Activated CD8-positive, alpha-beta memory T cell treated with anti-CD3 and anti-CD28 coated beads for 48 hours (primary cell): ENCODE measurements at regions not wholly inside any gene's neighbourhood (a gene's known extent, or its start where the extent isn't known, plus 50 kb on each side); places are given as distances from the start of the nearest gene placed in this dataset.
"Not testable (repeated sequence)": the region's sequence is repeated elsewhere in the genome, so short reads cannot be mapped to it uniquely, and the experiment has no call there.

Experiments
- DNase-seq, 3 experiments: peaks; one replicate each; pipeline ENCODE4 v3.0.0-alpha.2; 2020; ENCODE audit warnings: low read depth in 2 of 3, low spot score in 2 of 3

DNA sequence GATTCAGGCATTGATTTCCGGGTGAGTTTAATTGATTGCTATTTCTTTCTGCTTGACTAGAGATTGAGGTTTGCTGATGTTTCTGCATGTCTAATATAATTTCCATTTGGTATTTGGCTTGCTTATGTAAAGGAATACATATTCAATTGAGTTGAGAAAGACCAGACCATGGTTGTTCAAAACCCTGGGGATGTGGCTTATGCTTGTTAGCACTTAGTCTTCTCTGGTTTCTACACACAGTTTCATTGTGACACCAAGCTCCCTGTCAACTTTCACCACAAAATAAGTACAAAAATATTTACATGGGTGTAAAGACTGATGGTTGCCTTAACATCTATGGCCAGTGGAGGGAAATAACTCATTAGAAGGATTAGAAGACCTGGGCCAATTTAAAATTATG lies 209.6 kb downstream of the CDH26 start:
- no peak for DNase-seq

GRCh38 chr20:60168963-60169362 lies 210.7 kb downstream of the CDH26 start:
- no peak for DNase-seq

DNA sequence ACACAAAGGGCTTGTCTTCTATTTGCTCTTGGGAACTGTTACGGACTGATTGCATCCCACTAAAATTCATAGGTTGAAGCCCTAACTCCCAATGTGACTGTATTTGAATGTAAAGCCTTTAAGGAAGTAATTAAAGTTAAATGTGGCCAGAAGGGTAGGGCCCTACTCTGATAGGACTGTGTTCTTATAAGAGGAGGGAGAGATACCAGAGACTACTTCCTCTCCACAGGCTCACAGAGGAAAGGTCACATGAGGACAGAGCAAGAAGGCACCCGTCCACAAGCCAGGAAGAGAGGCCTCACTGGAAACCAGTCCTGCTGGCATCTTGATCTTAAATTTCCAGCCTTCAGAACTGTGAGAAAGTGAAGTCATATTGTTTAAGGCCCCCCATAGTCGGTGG lies 211.9 kb downstream of the CDH26 start:
- no peak for DNase-seq

GRCh38 chr20:60171313-60171712 lies 213.1 kb downstream of the CDH26 start:
- DNase-seq = no peak

DNA sequence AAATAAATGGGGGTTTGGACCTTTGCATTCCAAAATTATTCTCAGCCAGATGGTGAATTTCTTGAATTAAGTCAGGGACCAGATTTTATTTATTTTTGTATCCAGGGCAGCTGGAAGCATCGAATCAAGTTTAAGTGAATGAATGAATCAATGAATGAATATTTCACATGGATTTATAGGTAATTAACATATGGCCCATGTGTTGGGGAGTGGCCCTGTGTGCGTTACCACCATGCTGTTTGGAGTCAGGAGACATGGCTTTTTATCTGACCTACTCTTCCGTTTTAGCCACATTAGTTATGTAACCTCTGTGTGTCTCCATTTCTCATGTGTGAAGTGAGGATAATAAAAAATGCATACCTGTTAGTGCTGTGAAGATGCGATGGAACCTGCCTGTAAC lies 213.5 kb downstream of the CDH26 start:
- DNase-seq = no peak

DNA sequence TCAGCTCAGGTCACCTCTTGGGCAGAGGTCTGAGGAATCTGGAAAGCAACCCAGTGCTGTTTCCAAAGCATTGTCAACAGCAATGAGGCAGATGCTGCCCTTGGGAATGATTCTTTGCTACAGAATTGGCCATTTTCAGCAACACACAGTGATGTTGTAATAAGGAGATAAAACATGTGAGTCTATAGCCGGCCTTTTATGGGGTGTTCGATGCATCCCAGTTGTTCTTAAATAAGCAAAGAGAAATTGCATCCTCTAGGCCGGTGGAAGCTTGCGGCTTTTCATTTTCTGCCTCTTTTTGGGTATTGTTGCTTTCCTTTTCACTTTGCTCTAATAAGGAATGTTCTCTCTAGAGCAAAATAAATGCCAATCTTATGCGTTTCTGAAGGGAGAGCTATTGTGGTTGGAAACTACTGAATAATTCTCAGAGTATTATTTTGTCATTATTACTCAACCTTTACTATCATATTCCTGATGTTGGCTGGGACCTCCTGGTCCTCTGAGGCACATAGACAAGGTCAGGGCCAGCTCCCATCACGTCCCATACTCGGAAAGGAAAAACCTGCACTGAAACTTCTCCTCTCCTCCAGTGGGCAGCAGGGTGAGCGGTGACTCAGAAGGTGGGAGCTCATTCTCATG lies 214.2 kb downstream of the CDH26 start:
- DNase-seq = no peak

DNA sequence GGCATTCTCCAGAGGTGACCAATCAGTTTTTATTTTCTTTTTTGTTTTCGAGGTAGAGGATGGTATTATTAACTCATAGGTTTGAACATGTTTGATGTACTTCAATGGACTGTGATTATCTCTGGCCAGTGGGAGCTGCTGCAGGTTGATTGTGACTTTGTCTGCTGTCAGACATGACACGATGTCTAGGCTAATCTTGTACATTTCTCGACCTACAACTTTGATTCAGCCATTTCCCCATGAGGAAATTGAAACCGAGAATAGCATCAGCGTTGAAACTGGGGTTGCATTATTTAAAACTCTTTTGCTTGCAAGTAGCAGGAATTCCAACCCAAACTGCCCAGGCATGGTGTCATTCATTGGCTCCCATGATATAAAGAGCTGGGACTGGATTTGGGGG lies 218.9 kb downstream of the CDH26 start:
- no peak for DNase-seq

- DNase-seq = no peak
These were observed 222.8 kb downstream of the CDH26 start for GRCh38 chr20:60180986-60181385.

- no peak for DNase-seq
These were observed 228.2 kb downstream of the CDH26 start for GRCh38 chr20:60186412-60186811.

GRCh38 chr20:60187683-60188082 lies 229.5 kb downstream of the CDH26 start:
- DNase-seq = no peak

DNA sequence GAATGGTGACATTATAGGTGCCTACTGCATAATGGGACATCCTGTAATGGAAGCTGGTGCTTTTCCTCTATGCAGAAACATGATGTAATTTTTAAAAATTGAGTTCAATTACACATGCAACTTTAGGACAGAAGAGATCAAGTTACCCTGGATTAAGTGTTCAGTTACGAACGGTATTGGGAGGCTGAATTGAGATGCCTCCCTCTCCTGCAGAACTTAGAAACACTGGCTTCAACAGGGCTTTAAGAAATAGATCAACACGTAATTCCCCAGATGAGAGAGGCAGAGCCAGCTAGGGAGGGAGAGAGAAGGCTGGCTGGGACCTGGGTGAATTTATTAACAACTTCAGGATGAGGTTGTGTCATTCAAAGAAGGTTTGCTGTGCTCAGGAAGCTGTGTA lies 232.8 kb downstream of the CDH26 start:
- no peak for DNase-seq

DNA sequence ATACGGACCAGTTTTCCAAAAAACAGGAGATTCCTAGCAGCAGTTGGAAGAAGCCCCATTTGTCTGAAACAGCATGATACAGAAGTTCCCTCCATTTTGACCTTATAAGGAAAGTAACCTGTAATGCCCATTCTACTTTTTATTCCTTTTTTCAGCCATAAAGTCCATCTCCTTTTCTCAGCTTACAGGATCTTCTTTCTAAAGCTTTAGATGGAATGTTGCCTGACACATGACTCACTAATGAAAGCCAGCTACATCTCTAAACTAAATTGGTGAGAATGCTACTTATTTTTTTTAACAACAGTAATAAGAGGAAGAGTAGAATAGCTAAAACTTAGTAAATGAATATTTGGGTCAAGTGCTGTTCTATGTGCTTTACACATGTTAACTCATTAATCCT lies 234.1 kb downstream of the CDH26 start:
- DNase-seq = no peak

DNA sequence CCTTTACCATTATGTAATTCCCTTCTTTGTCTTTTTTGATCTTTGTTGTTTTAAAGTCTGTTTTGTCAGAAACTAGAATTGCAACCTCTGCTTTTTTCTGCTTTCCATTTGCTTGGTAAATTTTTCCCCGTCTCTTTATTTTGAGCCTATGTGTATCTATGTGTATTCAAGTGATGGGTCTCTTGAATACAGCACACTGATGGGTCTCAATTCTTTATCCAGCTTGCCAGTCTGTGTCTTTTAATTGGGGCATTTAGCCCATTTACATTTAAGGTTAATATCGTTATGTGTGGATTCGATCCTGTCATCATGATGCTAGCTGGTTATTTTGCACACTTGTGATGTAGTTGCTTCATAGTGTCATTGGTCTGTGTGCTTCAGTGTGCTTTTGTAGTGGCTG lies 240.9 kb downstream of the CDH26 start:
- DNase-seq = not testable (repeated sequence)

DNA sequence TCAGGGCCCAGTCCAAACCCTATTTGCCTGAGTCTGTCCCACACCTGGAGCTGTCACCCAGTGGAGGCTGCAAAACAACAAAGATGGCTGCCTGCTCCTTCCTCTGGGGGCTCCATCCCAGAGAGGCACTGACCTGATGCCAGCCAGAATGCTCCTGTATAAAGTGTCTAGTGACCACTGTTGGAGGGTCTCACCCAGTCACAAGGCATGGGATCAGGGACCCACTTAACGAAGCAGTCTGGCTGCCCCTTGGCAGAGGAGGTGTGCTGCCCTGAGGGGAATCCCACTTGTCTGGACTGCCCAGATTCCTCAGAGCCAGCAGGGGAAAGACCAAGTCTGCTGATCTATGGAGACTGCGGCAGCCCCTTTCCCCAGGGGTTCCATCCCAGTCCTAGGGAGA lies 241.6 kb downstream of the CDH26 start:
- DNase-seq = no peak

DNA sequence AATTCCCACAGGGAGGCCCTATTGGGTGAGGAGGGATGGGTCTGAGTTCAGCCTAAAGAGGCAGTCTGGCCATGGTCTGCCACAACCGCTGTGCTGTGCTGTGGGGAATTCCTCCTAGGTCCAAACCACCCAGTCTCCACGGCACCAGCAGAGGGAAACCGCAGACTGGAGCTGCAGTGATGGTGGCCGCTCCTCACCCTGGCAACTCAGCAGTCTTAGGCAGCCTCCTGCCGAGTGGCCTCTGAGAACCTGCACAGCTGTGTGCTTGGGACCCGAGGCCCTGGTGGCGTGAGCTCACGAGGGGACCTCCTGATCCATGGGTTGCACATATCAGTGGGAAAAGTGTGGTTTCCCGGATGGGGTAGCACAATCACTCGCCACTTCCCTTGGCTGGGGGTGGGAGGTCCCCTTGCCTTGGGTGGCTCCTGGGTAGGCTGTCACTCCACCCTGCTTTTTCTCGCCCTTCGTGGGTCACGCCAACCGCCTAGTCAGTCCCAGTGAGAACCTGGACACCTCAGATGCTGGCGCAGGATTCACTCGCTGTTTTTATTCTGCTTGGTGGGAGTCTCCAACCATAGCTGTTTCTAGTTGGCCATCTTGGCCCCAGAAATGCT lies 242.2 kb downstream of the CDH26 start:
- DNase-seq = no peak

DNA sequence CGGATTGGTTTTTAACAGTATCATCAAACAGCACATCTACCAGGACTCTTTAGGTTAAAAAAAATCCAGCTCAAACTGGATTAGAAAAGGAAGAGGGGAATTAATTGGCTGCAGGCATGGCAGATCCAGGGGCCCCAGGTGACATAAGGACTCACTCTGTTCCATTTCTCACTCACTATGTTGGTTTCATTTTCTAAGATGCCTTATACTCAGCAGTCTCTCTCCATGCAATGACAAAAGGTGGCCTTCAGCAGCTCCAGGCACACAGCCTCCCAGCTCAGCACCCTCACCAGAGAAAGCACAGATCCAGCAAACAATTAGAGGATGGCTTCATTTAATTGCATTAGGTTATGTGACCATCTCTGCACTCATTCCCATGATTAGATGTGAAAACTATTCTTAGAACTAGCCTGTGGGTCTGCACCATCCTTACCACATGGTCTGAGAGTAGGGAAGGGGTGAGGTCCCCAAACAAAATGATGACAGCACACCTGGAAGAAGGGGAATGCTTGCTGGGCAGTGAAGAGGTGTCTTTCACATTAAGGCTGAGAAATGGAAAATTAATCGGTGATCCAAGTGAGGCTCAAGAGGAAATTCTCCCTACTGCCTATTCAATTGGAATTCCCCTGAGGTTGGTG lies 243.1 kb downstream of the CDH26 start:
- no peak for DNase-seq

DNA sequence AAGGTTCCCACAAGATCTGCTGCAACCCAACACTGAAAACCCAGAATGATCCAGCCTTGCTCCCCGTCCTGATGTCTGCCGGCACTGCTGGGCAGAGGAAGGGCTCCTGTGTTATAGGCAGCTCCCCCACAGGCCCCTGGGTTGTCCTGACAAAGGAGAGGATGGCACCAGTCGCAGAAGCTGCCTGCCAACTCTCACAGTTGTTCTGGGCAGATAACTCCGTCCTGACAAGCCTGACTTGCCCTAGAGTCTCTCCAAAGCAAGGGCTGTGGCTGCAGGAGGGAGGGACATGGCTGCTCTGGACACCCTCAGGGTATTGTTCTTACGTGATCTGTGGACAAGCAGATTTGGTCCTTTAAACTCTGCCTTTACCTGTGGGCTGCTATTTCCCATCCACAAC lies 243.8 kb downstream of the CDH26 start:
- DNase-seq = no peak

DNA sequence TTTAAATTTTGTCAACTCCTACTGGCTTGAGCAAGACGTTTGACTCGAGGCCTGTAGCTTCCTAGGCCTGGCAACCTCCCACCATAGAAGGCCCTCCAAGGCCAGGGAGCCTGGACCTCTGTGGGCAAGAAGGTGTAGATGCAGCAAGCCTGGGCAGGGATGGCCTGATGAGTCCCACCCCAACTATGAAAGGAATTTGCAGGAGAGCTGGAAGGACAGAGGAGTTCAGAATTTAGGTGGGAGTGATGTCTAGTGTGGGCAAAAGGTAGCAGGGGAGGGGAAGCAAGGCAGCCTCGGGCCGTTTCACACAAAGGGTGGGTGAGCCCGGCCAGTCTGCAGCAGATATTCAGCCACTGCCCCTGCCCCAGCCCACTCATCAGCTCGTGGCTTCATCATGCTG lies 245.2 kb downstream of the CDH26 start:
- no peak for DNase-seq

GRCh38 chr20:60204601-60205000 lies 246.4 kb downstream of the CDH26 start:
- no peak for DNase-seq

- no peak for DNase-seq
These were observed 248.0 kb downstream of the CDH26 start for GRCh38 chr20:60206259-60206658.

DNA sequence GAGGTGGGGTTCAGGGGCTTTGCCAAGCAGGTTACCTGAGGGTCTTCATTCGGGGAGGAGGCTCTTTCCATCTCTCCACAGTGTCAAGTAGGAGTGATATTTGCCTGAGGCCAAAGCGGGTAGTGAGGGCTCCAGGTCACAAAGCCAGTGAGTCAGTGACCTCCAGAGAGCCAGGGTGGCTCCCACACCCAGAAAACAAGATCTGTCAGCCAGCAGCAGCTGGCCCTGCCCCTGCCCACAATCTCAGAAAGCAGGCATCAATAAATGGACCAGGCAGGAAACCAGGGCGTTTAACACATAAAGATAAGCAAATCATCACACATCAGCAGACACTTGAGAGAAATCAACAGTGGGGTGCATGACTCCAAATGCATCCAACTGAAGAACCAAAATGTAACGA lies 250.8 kb downstream of the CDH26 start:
- DNase-seq = no peak

DNA sequence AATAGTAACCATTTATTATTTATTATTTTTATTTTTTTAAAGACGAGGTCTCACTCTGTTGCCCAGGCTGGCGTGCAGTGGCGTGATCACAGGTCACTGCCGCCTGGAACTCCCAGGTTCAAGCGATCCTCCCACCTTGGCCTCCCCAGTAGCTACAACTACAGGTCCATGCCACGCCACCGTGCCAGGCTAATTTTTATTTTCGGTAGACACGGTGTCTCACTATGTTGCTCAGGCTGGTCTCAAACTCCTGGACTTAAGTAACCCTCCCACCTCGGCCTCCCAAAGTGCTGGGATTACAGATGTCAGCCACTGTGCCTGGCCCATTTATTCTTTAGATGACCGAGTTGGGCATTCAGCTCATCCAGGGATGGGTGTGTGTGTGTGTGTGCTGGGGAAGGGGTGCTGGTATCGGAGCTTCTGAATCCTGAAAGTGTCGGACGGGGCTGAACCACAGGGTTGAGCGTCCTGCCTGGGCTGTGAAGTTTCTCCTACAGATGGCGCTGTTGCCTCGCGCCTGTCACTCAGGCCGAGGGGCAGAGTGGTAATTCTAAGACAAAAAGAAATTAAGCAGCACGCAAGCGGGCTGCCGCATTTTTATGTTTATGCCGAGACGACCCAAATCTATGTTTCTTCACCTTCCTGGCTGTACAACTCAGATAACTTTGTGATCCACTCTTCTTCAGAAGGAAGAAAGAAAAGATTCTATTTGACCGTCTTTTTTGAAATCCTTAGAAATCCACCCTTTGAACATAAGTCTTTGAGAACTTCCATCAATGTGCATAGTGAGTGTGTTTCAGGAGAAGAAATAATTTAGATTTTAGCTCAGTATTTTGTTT lies 252.8 kb downstream of the CDH26 start:
- peak; percentile 16 to 55 (median 23) for DNase-seq
